Kidney tubule cell (primary cell): ENCODE measurements at regions not wholly inside any gene's neighbourhood (a gene's known extent, or its start where the extent isn't known, plus 50 kb on each side); places are given as distances from the start of the nearest gene placed in this dataset.
"Not testable (repeated sequence)": the region's sequence is repeated elsewhere in the genome, so short reads cannot be mapped to it uniquely, and the experiment has no call there.

ENCODE experiments used
- DNase-seq: peaks from one replicate; pipeline ENCODE4 v3.0.0-alpha.2; 2018; ENCODE audit warnings: low spot score

GRCh38 chr9:66601472-66601871, 299.1 kb upstream of the ZNF658 start:
- peak; percentile 0 for DNase-seq

- DNase-seq, result not testable (repeated sequence)
Measured at GRCh38 chr9:66631521-66632046, 268.9 kb upstream of the ZNF658 start.

GRCh38 chr9:66647675-66648074, 252.8 kb upstream of the ZNF658 start:
- DNase-seq, result not testable (repeated sequence)

GRCh38 chr9:66690242-66690641, 210.3 kb upstream of the ZNF658 start:
- not testable (repeated sequence) for DNase-seq

GRCh38 chr9:66695561-66696240, 204.8 kb upstream of the ZNF658 start:
- not testable (repeated sequence) for DNase-seq

GRCh38 chr9:66697343-66698065, 203.0 kb upstream of the ZNF658 start:
- not testable (repeated sequence) for DNase-seq

GRCh38 chr9:66698066-66698455, 202.5 kb upstream of the ZNF658 start:
- DNase-seq, result not testable (repeated sequence)

GRCh38 chr9:66701411-66702377, 198.8 kb upstream of the ZNF658 start:
- DNase-seq, result not testable (repeated sequence)

- not testable (repeated sequence) for DNase-seq
Measured at GRCh38 chr9:66711553-66711952, 189.0 kb upstream of the ZNF658 start.

GRCh38 chr9:66712870-66713269, 187.7 kb upstream of the ZNF658 start:
- DNase-seq, result not testable (repeated sequence)

- not testable (repeated sequence) for DNase-seq
Measured at GRCh38 chr9:66713552-66713951, 187.0 kb upstream of the ZNF658 start.

GRCh38 chr9:66720845-66721244, 179.7 kb upstream of the ZNF658 start:
- DNase-seq, result not testable (repeated sequence)

GRCh38 chr9:66727540-66727939, 173.0 kb upstream of the ZNF658 start:
- DNase-seq, result not testable (repeated sequence)

- peak; percentile 0 for DNase-seq
Measured at GRCh38 chr9:66736686-66737085, 163.8 kb upstream of the ZNF658 start.

GRCh38 chr9:66738418-66738817, 162.1 kb upstream of the ZNF658 start:
- not testable (repeated sequence) for DNase-seq

GRCh38 chr9:66740136-66740535, 160.4 kb upstream of the ZNF658 start:
- not testable (repeated sequence) for DNase-seq

GRCh38 chr9:66745846-66746245, 154.7 kb upstream of the ZNF658 start:
- DNase-seq, result peak; percentile 0

- DNase-seq, result peak; percentile 0
Measured at GRCh38 chr9:66752324-66752923, 148.1 kb upstream of the ZNF658 start.

GRCh38 chr9:66759825-66760492, 140.6 kb upstream of the ZNF658 start:
- not testable (repeated sequence) for DNase-seq

- not testable (repeated sequence) for DNase-seq
Measured at GRCh38 chr9:66764799-66765493, 135.6 kb upstream of the ZNF658 start.
